K562 (cell line): ENCODE measurements at regions not wholly inside any gene's neighbourhood (a gene's known extent, or its start where the extent isn't known, plus 50 kb on each side); places are given as distances from the start of the nearest gene placed in this dataset.

ENCODE experiments used
- ATAC-seq: fragments of 200-7000 bp; cut with Tn5 transposase; 3 replicates; pipeline ENCODE4 v1.9.1; 2020; ENCODE audit warnings: moderate library complexity
- BruUV-seq: library from RNA; stranded (reverse); fragments of 400-500 nt; replicated peaks from 2 replicates; lab custom pipeline; 2021; lab: Mats Ljungman, UMichigan
- CTCF ChIA-PET: fragments of 300-600 bp; formaldehyde crosslinking; extraction: SDS; loops from one replicate; lab custom pipeline; 2021; ENCODE audit warnings: low intra/inter-chr PET ratio; lab: Yijun Ruan, JAX
- POLR2A ChIA-PET: fragments of 300-600, 350-650 bp; sonication (Branson Sonifier 250); formaldehyde crosslinking; extraction: SDS; loops from one replicate; lab custom pipeline; 2021; ENCODE audit warnings: antibody characterized with exemption, inconsistent platforms; lab: Yijun Ruan, JAX
- DNase-seq, 4 experiments: peaks; one replicate each; pipeline versions ENCODE4 v3.0.0 to v3.0.0-alpha.2; 2011 to 2018; ENCODE audit warnings: low spot score in 3 of 4, mixed read lengths in 3 of 4; ENCODE audit errors: extremely low read depth in 1 of 4
- FAIRE-seq: peaks from 2 replicates; lab custom pipeline; 2011; peaks lifted over from hg19 to GRCh38; lab: Jason Lieb, UNC
- H2AFZ ChIP-seq: 2 replicates; pipeline ENCODE4 v1.6.0; 2011; ENCODE audit warnings: low read depth, low read length, control low read depth, inconsistent platforms
- H3K27ac ChIP-seq: fragments of 200-600 bp; 3 replicates; pipeline ENCODE4 v1.8.0; 2011; ENCODE audit warnings: low read depth, mild to moderate bottlenecking, control low read depth, inconsistent platforms, low read length, moderate library complexity, mixed read lengths; ENCODE audit errors: extremely low read depth
- H3K27me3 ChIP-seq, 2 experiments: fragments of 300-600 bp in 1 of 2; 2 replicates in 1 of 2; 3 replicates in 1 of 2; pipeline versions ENCODE4 v1.6.0 to v1.8.0; 2011; ENCODE audit warnings: inconsistent platforms in 2 of 2, low read length in 2 of 2, mild to moderate bottlenecking in 1 of 2, mixed read lengths in 1 of 2, moderate library complexity in 1 of 2; ENCODE audit not compliant: control insufficient read depth in 2 of 2, insufficient read depth in 2 of 2
- H3K36me3 ChIP-seq: fragments of 300-600 bp; 3 replicates; pipeline ENCODE4 v1.8.0; 2011; ENCODE audit warnings: mild to moderate bottlenecking, low read length, inconsistent platforms; ENCODE audit not compliant: control insufficient read depth, insufficient read depth
- H3K4me1 ChIP-seq, 2 experiments: fragments of 200-600 bp in 1 of 2; replicated peaks in 1 of 2; 2 replicates in 1 of 2; 3 replicates in 1 of 2; pipeline versions ENCODE4 v1.5.1 to v1.8.0; 2011; ENCODE audit warnings: inconsistent platforms in 2 of 2, low read length in 2 of 2, mild to moderate bottlenecking in 1 of 2, mixed read lengths in 1 of 2, moderate library complexity in 1 of 2; ENCODE audit not compliant: control insufficient read depth in 2 of 2, insufficient read depth in 2 of 2
- H3K4me2 ChIP-seq: 2 replicates; pipeline ENCODE4 v1.6.1; 2011; ENCODE audit warnings: low read length, control low read depth, inconsistent platforms, mixed read lengths; ENCODE audit not compliant: insufficient read depth
- H3K4me3 ChIP-seq: fragments of 200-600 bp; sonication (generic), shearing (Covaris generic); 2 replicates; pipeline ENCODE4 v1.5.1; 2016; ENCODE audit warnings: control low read depth, inconsistent platforms
- H3K79me2 ChIP-seq: fragments of 200-600 bp; 3 replicates; pipeline ENCODE4 v1.8.0; 2011; ENCODE audit warnings: low read length, inconsistent platforms; ENCODE audit not compliant: control insufficient read depth, insufficient read depth
- H3K9ac ChIP-seq, 2 experiments: 2 replicates each; pipeline versions ENCODE4 v1.6.0 to v1.6.1; 2011; ENCODE audit warnings: low read depth in 2 of 2, low read length in 2 of 2, control low read depth in 1 of 2, inconsistent platforms in 1 of 2, mild to moderate bottlenecking in 1 of 2, mixed read lengths in 1 of 2; ENCODE audit not compliant: insufficient read depth in 1 of 2
- H3K9me1 ChIP-seq: one replicate; pipeline ENCODE4 v1.6.0; 2011; ENCODE audit warnings: inconsistent platforms, mild to moderate bottlenecking, low read length, moderate library complexity; ENCODE audit not compliant: control insufficient read depth, insufficient read depth
- H3K9me3 ChIP-seq: replicated peaks from 2 replicates; pipeline ENCODE4 v1.5.1; 2011; ENCODE audit warnings: low read depth, low read length, inconsistent platforms; ENCODE audit not compliant: control insufficient read depth, insufficient read depth
- H4K20me1 ChIP-seq: replicated peaks from 2 replicates; pipeline ENCODE4 v1.6.1; 2011; ENCODE audit warnings: low read length, inconsistent platforms, mixed read lengths; ENCODE audit not compliant: control insufficient read depth, insufficient read depth
- ARID2 ChIP-seq: fragments of 450-650 bp; IDR thresholded peaks from 2 replicates; pipeline ENCODE4 v1.6.1; 2017; ENCODE audit warnings: antibody characterized with exemption, mild to moderate bottlenecking
- CEBPB ChIP-seq: fragments of 450-650 bp; IDR thresholded peaks from 2 replicates; pipeline ENCODE4 v1.6.1; 2016; ENCODE audit warnings: missing genetic modification characterization, missing compliant biosample characterization
- CEBPG ChIP-seq, 3 experiments: fragments of 200-800 bp in 1 of 3; sonication (Bioruptor generic) in 1 of 3; sonication (generic) in 1 of 3; formaldehyde crosslinking in 1 of 3; IDR thresholded peaks in 2 of 3; conservative IDR thresholded peaks in 1 of 3; 2 replicates each; pipeline versions ENCODE4 v1.6.1 to v1.8.0; 2016 to 2022; ENCODE audit warnings: missing compliant biosample characterization in 2 of 3, missing genetic modification characterization in 2 of 3, mild to moderate bottlenecking in 1 of 3, missing genetic modification reagents in 1 of 3
- HCFC1 ChIP-seq: IDR thresholded peaks from 2 replicates; pipeline ENCODE4 v1.6.1; 2012; ENCODE audit warnings: low read depth, low read length, improper control_type of control experiment
- ZNF274 ChIP-seq: IDR thresholded peaks from 2 replicates; pipeline ENCODE4 v1.6.1; 2011; ENCODE audit warnings: low read depth, mild to moderate bottlenecking, low read length, moderate library complexity, borderline replicate concordance
- WGBS: fragments of 100-300 bp; shearing (Covaris generic); methylation state at CpG from one replicate; pipeline ENCODE4 v1.1.6; 2016; ENCODE audit warnings: low coverage, mixed read lengths; ENCODE audit not compliant: insufficient coverage; ENCODE audit errors: missing lambda C conversion rate; 5-methylcytosine and 5-hydroxymethylcytosine counted together
- in situ Hi-C: fragments of 300-500 bp; cut with MboI; formaldehyde crosslinking; loops from 4 replicates; pipeline ENCODE4 v1.15.0; 2018; ENCODE audit warnings: inconsistent platforms, mixed read lengths
- intact Hi-C: fragments of 100-400 bp; cut with micrococcal nuclease; formaldehyde crosslinking; loops from 2 replicates; pipeline ENCODE4 v1.14.2; 2022
- TF ChIP-seq, protein P1 (sequence below): fragments of 150-350 bp; IDR thresholded peaks from 2 replicates; pipeline ENCODE4 v1.6.1; 2014; ENCODE audit warnings: low read depth, mild to moderate bottlenecking, low read length, borderline replicate concordance
- TF ChIP-seq, protein P2 (sequence below): fragments of 450-650 bp; formaldehyde crosslinking; IDR thresholded peaks from 2 replicates; pipeline ENCODE4 v1.4.0; 2022; ENCODE audit warnings: mild to moderate bottlenecking, moderate library complexity

DNA sequence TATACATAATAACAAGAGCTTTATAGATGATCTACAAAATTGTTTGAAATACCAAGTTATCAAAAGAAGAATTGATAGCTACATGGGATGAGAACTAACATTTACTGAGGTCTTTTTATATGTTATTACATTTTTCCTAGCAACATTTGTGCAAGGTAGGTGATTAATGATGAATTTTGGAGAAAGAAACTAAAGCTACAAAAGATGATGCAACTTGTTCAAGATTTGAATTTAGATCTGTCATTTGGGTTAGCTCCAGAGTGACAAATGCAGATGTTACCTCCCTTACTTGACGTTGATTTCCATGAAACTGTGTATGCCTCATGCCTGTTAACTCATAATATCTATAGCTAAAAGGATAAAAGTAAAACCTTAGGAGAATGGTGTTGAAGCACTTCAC lies 84.5 kb upstream of the EYA4 start:
- Histone ChIP-seq H3K9me3 (no peaks in the 10 kb centered on the region), H3K4me1 (no peaks in the 10 kb centered on the region), H3K27ac (no peak overlapping the region), H3K4me3 (no peak overlapping the region), H3K9ac (no peak overlapping the region), H2AFZ (no peak overlapping the region), H3K36me3 (no peaks in the 10 kb centered on the region), H3K4me2 (no peak overlapping the region), H3K79me2 (no peaks in the 10 kb centered on the region), H3K27me3 (no peaks in the 10 kb centered on the region), H4K20me1 (no peaks in the 10 kb centered on the region), H3K9me1 (no peaks in the 10 kb centered on the region)
- TF ChIP-seq HCFC1 = no peak
- TF ChIP-seq, protein P1, sequence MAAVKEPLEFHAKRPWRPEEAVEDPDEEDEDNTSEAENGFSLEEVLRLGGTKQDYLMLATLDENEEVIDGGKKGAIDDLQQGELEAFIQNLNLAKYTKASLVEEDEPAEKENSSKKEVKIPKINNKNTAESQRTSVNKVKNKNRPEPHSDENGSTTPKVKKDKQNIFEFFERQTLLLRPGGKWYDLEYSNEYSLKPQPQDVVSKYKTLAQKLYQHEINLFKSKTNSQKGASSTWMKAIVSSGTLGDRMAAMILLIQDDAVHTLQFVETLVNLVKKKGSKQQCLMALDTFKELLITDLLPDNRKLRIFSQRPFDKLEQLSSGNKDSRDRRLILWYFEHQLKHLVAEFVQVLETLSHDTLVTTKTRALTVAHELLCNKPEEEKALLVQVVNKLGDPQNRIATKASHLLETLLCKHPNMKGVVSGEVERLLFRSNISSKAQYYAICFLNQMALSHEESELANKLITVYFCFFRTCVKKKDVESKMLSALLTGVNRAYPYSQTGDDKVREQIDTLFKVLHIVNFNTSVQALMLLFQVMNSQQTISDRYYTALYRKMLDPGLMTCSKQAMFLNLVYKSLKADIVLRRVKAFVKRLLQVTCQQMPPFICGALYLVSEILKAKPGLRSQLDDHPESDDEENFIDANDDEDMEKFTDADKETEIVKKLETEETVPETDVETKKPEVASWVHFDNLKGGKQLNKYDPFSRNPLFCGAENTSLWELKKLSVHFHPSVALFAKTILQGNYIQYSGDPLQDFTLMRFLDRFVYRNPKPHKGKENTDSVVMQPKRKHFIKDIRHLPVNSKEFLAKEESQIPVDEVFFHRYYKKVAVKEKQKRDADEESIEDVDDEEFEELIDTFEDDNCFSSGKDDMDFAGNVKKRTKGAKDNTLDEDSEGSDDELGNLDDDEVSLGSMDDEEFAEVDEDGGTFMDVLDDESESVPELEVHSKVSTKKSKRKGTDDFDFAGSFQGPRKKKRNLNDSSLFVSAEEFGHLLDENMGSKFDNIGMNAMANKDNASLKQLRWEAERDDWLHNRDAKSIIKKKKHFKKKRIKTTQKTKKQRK = no peak
- no peak for TF ChIP-seq CEBPG (CRISPR knock-in tag; IDR thresholded peaks at IDR 0.05)
- peak; percentile 34 to 70; a peak in 3 of 4 replicates for TF ChIP-seq CEBPG (tag; conservative IDR thresholded peaks at IDR 0.05 in 1 of 2, IDR thresholded peaks at IDR 0.05 in 1 of 2)
- TF ChIP-seq CEBPB (tag) = no peak
- TF ChIP-seq, protein P2, sequence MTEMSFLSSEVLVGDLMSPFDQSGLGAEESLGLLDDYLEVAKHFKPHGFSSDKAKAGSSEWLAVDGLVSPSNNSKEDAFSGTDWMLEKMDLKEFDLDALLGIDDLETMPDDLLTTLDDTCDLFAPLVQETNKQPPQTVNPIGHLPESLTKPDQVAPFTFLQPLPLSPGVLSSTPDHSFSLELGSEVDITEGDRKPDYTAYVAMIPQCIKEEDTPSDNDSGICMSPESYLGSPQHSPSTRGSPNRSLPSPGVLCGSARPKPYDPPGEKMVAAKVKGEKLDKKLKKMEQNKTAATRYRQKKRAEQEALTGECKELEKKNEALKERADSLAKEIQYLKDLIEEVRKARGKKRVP = peak; percentile 58; the same call in 1 of the 2 replicates
- no peak for TF ChIP-seq ARID2
- TF ChIP-seq ZNF274 = no peak
- 0% methylated on average over 1 of the region's 1 CpG for WGBS
- DNase-seq = no peak
- no TSS peak for BruUV-seq
- FAIRE-seq = no peak
- in situ Hi-C loops (loop anchor here (25.0 kb wide), 1 partner anchor 931 kb away; no protein-coding TSS in a partner anchor), intact Hi-C loops (no loop called here)
- ChIA-PET POLR2A (no interaction called here), CTCF (no interaction called here)
- ATAC-seq = no peak
